GM23338 (cell line): ENCODE measurements at regions not wholly inside any gene's neighbourhood (a gene's known extent, or its start where the extent isn't known, plus 50 kb on each side); places are given as distances from the start of the nearest gene placed in this dataset.

Experiments used
- ATAC-seq: fragments of 200-7000 bp; cut with Tn5 transposase; 3 replicates; pipeline ENCODE4 v1.9.1; 2020
- DNase-seq: peaks from one replicate; pipeline ENCODE4 v3.0.0-alpha.2; 2015; ENCODE audit warnings: low spot score
- H2AFZ ChIP-seq: fragments of 200-600 bp; sonication (generic); 2 replicates; pipeline ENCODE4 v1.8.0; 2016; ENCODE audit warnings: antibody characterized with exemption, mild to moderate bottlenecking, moderate library complexity
- H3F3A ChIP-seq: fragments of 200-600 bp; sonication (generic); replicated peaks from 2 replicates; pipeline ENCODE4 v1.8.0; 2017; ENCODE audit warnings: antibody characterized with exemption, mixed run types, low read depth
- H3K27ac ChIP-seq: fragments of 200-600 bp; sonication (generic); 2 replicates; pipeline ENCODE4 v1.6.1; 2016; ENCODE audit warnings: low read depth
- H3K27me3 ChIP-seq: fragments of 200-600 bp; sonication (generic); 2 replicates; pipeline ENCODE4 v1.8.0; 2016; ENCODE audit warnings: mild to moderate bottlenecking, mixed run types, moderate library complexity; ENCODE audit not compliant: insufficient read depth
- H3K36me3 ChIP-seq: fragments of 200-600 bp; sonication (generic); 2 replicates; pipeline ENCODE4 v1.8.0; 2016; ENCODE audit warnings: mild to moderate bottlenecking; ENCODE audit not compliant: insufficient read depth
- H3K4me1 ChIP-seq: fragments of 200-600 bp; sonication (generic); 2 replicates; pipeline ENCODE4 v1.8.0; 2016; ENCODE audit warnings: mild to moderate bottlenecking, moderate library complexity; ENCODE audit not compliant: insufficient read depth
- H3K4me2 ChIP-seq: fragments of 200-600 bp; sonication (generic); 2 replicates; pipeline ENCODE4 v1.7.1; 2017; ENCODE audit warnings: mixed run types
- H3K4me3 ChIP-seq: fragments of 200-600 bp; sonication (generic); 2 replicates; pipeline ENCODE4 v1.6.1; 2016; ENCODE audit warnings: mixed run types
- H3K79me2 ChIP-seq: fragments of 200-600 bp; sonication (generic); replicated peaks from 2 replicates; pipeline ENCODE4 v1.8.0; 2017; ENCODE audit warnings: mild to moderate bottlenecking; ENCODE audit not compliant: insufficient read depth
- H3K9me2 ChIP-seq: fragments of 200-600 bp; sonication (generic); 2 replicates; pipeline ENCODE4 v1.8.0; 2017; ENCODE audit not compliant: insufficient read depth
- H4K20me1 ChIP-seq: fragments of 200-600 bp; sonication (generic); replicated peaks from 2 replicates; pipeline ENCODE4 v1.8.0; 2017; ENCODE audit warnings: mild to moderate bottlenecking; ENCODE audit not compliant: insufficient read depth
- H3K27ac Mint-ChIP-seq: 2 replicates; pipeline ENCODE4 v1.8.0; 2020; ENCODE audit warnings: inconsistent platforms, mild to moderate bottlenecking, moderate library complexity, mixed read lengths
- H3K27me3 Mint-ChIP-seq: 3 replicates; pipeline ENCODE4 v1.8.0; 2022; ENCODE audit warnings: low read depth, mild to moderate bottlenecking, moderate library complexity, mixed read lengths, inconsistent platforms; ENCODE audit not compliant: insufficient read depth, poor library complexity
- H3K36me3 Mint-ChIP-seq: 3 replicates; pipeline ENCODE4 v1.8.0; 2021; ENCODE audit warnings: low read depth, mild to moderate bottlenecking, inconsistent platforms, moderate library complexity, mixed read lengths
- H3K4me1 Mint-ChIP-seq: 3 replicates; pipeline ENCODE4 v1.8.0; 2020; ENCODE audit warnings: mild to moderate bottlenecking, inconsistent platforms, mixed read lengths
- H3K4me3 Mint-ChIP-seq: 3 replicates; pipeline ENCODE4 v1.8.0; 2021; ENCODE audit warnings: moderate library complexity, mild to moderate bottlenecking, inconsistent platforms, mixed read lengths
- H3K9me3 Mint-ChIP-seq: 3 replicates; pipeline ENCODE4 v1.8.0; 2020; ENCODE audit warnings: moderate library complexity, mild to moderate bottlenecking, inconsistent platforms, mixed read lengths
- CREB1 ChIP-seq: fragments of 250-450 bp; sonication (Bioruptor Pico); IDR thresholded peaks from 2 replicates; pipeline ENCODE4 v1.5.0; 2020; ENCODE audit warnings: low read depth, mild to moderate bottlenecking, moderate library complexity
- ETS1 ChIP-seq: IDR thresholded peaks from 2 replicates; pipeline ENCODE4 v1.6.1; 2016; ENCODE audit warnings: antibody characterized with exemption
- EZH2 ChIP-seq: fragments of 200-600 bp; sonication (generic); IDR thresholded peaks from one replicate; pipeline ENCODE4 v1.8.0; 2017; ENCODE audit warnings: antibody characterized with exemption, mild to moderate bottlenecking, low read depth; ENCODE audit not compliant: unreplicated experiment
- EZH2phosphoT487 ChIP-seq: fragments of 200-600 bp; sonication (generic); IDR thresholded peaks from one replicate; pipeline ENCODE4 v1.8.1; 2018; ENCODE audit warnings: antibody characterized with exemption; ENCODE audit not compliant: unreplicated experiment
- JUNB ChIP-seq: IDR thresholded peaks from one replicate; pipeline ENCODE4 v1.6.1; 2016; ENCODE audit warnings: antibody characterized with exemption; ENCODE audit not compliant: unreplicated experiment
- NANOG ChIP-seq: IDR thresholded peaks from 2 replicates; pipeline ENCODE4 v1.6.1; 2016; ENCODE audit warnings: antibody characterized with exemption, borderline replicate concordance
- POLR2AphosphoS5 ChIP-seq: IDR thresholded peaks from 2 replicates; pipeline ENCODE4 v1.6.1; 2016; ENCODE audit warnings: antibody characterized with exemption, low read depth
- REST ChIP-seq: IDR thresholded peaks from one replicate; pipeline ENCODE4 v1.6.1; 2018; ENCODE audit warnings: antibody characterized with exemption; ENCODE audit not compliant: unreplicated experiment
- STAT1 ChIP-seq: IDR thresholded peaks from one replicate; pipeline ENCODE4 v1.6.1; 2016; ENCODE audit warnings: antibody characterized with exemption; ENCODE audit not compliant: unreplicated experiment
- ZNF114 ChIP-seq: fragments of 250-450 bp; sonication (Bioruptor Pico); IDR thresholded peaks from 2 replicates; pipeline ENCODE4 v1.5.0; 2020; ENCODE audit warnings: mild to moderate bottlenecking, moderate library complexity
- ZNF331 ChIP-seq: fragments of 250-450 bp; sonication (Bioruptor Pico); IDR thresholded peaks from 2 replicates; pipeline ENCODE4 v1.5.0; 2020; ENCODE audit warnings: low read depth, mild to moderate bottlenecking, moderate library complexity
- ZNF462 ChIP-seq: fragments of 250-450 bp; sonication (Bioruptor Pico); IDR thresholded peaks from 2 replicates; pipeline ENCODE4 v1.5.0; 2020; ENCODE audit warnings: mild to moderate bottlenecking, moderate library complexity
- TF ChIP-seq, protein P1 (sequence below), 2 experiments: fragments of 200-600 bp in 1 of 2; sonication (generic) in 1 of 2; conservative IDR thresholded peaks; 2 replicates each; pipeline versions ENCODE4 v1.5.1 to v1.6.1; 2016 to 2017; ENCODE audit warnings: antibody characterized with exemption in 2 of 2, low read depth in 2 of 2, mild to moderate bottlenecking in 2 of 2, moderate library complexity in 1 of 2

DNA sequence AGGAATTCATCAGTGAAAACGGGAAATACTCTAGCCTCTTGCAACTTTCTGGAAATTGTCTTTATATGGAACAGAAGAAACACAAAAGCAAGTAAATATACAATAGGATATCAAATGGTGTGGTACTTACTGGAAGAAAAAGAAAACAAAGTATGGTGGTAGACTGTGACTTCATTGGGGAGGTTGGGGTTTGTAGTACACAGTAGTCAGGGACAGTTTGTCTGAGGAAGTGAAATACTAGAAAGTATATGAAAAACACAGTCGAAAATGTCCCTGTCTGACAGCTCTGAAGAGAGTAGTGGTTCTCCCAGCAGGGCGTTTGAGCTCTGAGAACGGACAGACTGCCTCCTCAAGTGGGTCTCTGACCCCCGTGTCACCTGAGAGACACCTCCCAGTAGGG is 390.0 kb upstream of the NWD2 start:
- no peaks in the 10 kb centered on the region for H3K36me3 ChIP-seq
- no peak overlapping the region for H3K4me3 Mint-ChIP-seq
- no peak for TF ChIP-seq ZNF114 (CRISPR knock-in tag)
- TF ChIP-seq POLR2AphosphoS5: no peak
- no peak for TF ChIP-seq CREB1 (CRISPR knock-in tag)
- no peak for TF ChIP-seq ETS1
- no peak for TF ChIP-seq REST
- TF ChIP-seq NANOG: no peak
- no peak for TF ChIP-seq ZNF462 (CRISPR knock-in tag)
- no peak for TF ChIP-seq ZNF331 (CRISPR knock-in tag)
- TF ChIP-seq STAT1: no peak
- no peak for TF ChIP-seq EZH2phosphoT487
- TF ChIP-seq EZH2: no peak
- TF ChIP-seq, protein P1, sequence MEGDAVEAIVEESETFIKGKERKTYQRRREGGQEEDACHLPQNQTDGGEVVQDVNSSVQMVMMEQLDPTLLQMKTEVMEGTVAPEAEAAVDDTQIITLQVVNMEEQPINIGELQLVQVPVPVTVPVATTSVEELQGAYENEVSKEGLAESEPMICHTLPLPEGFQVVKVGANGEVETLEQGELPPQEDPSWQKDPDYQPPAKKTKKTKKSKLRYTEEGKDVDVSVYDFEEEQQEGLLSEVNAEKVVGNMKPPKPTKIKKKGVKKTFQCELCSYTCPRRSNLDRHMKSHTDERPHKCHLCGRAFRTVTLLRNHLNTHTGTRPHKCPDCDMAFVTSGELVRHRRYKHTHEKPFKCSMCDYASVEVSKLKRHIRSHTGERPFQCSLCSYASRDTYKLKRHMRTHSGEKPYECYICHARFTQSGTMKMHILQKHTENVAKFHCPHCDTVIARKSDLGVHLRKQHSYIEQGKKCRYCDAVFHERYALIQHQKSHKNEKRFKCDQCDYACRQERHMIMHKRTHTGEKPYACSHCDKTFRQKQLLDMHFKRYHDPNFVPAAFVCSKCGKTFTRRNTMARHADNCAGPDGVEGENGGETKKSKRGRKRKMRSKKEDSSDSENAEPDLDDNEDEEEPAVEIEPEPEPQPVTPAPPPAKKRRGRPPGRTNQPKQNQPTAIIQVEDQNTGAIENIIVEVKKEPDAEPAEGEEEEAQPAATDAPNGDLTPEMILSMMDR (conservative IDR thresholded peaks at IDR 0.05; ENCODE audit: low read depth in 2 of 2): no peak
- no peak for TF ChIP-seq JUNB
- no peaks in the 10 kb centered on the region for H3F3A ChIP-seq
- ATAC-seq (no peak), DNase-seq (no peak)
- H4K20me1 ChIP-seq: no peaks in the 10 kb centered on the region
- peaks cover 3% of the 10 kb centered on the region for H3K9me3 Mint-ChIP-seq
- no peak overlapping the region for H3K4me3 ChIP-seq
- H3K9me2 ChIP-seq: no peaks in the 10 kb centered on the region; the same call in 1 of the 2 replicates
- H3K36me3 Mint-ChIP-seq: no peaks in the 10 kb centered on the region
- H3K27ac ChIP-seq: no peak overlapping the region
- H2AFZ ChIP-seq: no peak overlapping the region
- H3K4me1 Mint-ChIP-seq: no peaks in the 10 kb centered on the region
- H3K27me3 ChIP-seq: no peaks in the 10 kb centered on the region
- peaks cover 3% of the 10 kb centered on the region for H3K27me3 Mint-ChIP-seq
- H3K79me2 ChIP-seq: no peaks in the 10 kb centered on the region
- H3K27ac Mint-ChIP-seq: no peak overlapping the region
- no peak overlapping the region for H3K4me2 ChIP-seq
- H3K4me1 ChIP-seq: no peaks in the 10 kb centered on the region
